Thoracic aorta (tissue), 2 donors: ENCODE measurements at regions not wholly inside any gene's neighbourhood (a gene's known extent, or its start where the extent isn't known, plus 50 kb on each side); places are given as distances from the start of the nearest gene placed in this dataset.

Source experiments
- ATAC-seq: fragments of 150-250 bp; one replicate; pipeline ENCODE4 v1.8.0; 2017; ENCODE audit warnings: low read depth; ENCODE audit not compliant: insufficient number of reproducible peaks, low FRiP score
- DNase-seq: peaks from one replicate; pipeline ENCODE4 v3.0.0-alpha.2; 2020; ENCODE audit warnings: low spot score
- H3K27ac ChIP-seq, 2 donors: fragments of 200-600 bp; sonication (generic); 1 replicate in 1 of 2; 2 replicates in 1 of 2; pipeline ENCODE4 v1.5.1; 2016; ENCODE audit warnings: mild to moderate bottlenecking in 2 of 2, moderate library complexity in 2 of 2
- H3K27me3 ChIP-seq: fragments of 200-600 bp; sonication (generic); replicated peaks from 2 replicates; pipeline ENCODE4 v1.6.0; 2016; ENCODE audit warnings: mild to moderate bottlenecking; ENCODE audit not compliant: insufficient read depth
- H3K36me3 ChIP-seq: fragments of 200-600 bp; sonication (generic); one replicate; pipeline ENCODE4 v1.5.1; 2016
- H3K4me1 ChIP-seq, 2 donors: fragments of 200-600 bp; sonication (generic); 1 replicate in 1 of 2; 2 replicates in 1 of 2; pipeline versions ENCODE4 v1.5.1 to v1.6.0; 2016; ENCODE audit warnings: low read depth in 2 of 2, mild to moderate bottlenecking in 1 of 2; ENCODE audit not compliant: control insufficient read depth in 1 of 2
- H3K4me3 ChIP-seq: fragments of 200-600 bp; sonication (generic); 2 replicates; pipeline ENCODE4 v1.5.1; 2016; ENCODE audit warnings: mild to moderate bottlenecking
- H3K9me3 ChIP-seq: fragments of 200-600 bp; sonication (generic); 2 replicates; pipeline ENCODE4 v1.5.1; 2016
- TF ChIP-seq, protein P1 (sequence below): fragments of 200-600 bp; sonication (generic); IDR thresholded peaks from one replicate; pipeline ENCODE4 v1.5.1; 2019; ENCODE audit warnings: antibody characterized with exemption

- ATAC-seq (no peak), DNase-seq (no peak)
- TF ChIP-seq, protein P1, sequence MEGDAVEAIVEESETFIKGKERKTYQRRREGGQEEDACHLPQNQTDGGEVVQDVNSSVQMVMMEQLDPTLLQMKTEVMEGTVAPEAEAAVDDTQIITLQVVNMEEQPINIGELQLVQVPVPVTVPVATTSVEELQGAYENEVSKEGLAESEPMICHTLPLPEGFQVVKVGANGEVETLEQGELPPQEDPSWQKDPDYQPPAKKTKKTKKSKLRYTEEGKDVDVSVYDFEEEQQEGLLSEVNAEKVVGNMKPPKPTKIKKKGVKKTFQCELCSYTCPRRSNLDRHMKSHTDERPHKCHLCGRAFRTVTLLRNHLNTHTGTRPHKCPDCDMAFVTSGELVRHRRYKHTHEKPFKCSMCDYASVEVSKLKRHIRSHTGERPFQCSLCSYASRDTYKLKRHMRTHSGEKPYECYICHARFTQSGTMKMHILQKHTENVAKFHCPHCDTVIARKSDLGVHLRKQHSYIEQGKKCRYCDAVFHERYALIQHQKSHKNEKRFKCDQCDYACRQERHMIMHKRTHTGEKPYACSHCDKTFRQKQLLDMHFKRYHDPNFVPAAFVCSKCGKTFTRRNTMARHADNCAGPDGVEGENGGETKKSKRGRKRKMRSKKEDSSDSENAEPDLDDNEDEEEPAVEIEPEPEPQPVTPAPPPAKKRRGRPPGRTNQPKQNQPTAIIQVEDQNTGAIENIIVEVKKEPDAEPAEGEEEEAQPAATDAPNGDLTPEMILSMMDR, result no peak
- H3K27ac ChIP-seq, result no peak overlapping the region
- no peak overlapping the region for H3K4me3 ChIP-seq
- no peaks in the 10 kb centered on the region for H3K27me3 ChIP-seq
- H3K4me1 ChIP-seq, result no peaks in the 10 kb centered on the region
- H3K36me3 ChIP-seq, result no peaks in the 10 kb centered on the region
- no peaks in the 10 kb centered on the region for H3K9me3 ChIP-seq
Observed at GRCh38 chrY:12643693-12644348, 57.2 kb upstream of the USP9Y start.

DNA sequence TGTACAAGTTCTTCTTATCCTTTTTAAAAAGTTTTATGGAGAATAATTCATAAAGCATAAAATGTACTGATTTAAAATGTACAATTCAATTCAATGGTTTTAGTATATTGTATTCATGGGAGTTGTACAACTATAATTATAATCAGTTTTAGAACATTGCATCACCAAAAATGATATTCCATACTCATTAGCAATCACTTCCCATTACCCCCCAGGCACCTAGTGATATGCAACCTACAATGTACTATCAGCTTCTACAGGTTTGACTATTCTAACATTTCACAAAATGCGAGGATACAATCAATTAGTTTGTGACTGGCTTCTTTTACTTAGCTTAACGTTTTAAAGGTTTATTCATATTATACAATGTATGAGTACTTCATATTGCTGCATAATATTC lies 49.9 kb upstream of the USP9Y start:
- ATAC-seq (no peak), DNase-seq (no peak)
- no peak overlapping the region for H3K4me3 ChIP-seq
- TF ChIP-seq, protein P1, result no peak
- no peaks in the 10 kb centered on the region for H3K4me1 ChIP-seq
- H3K36me3 ChIP-seq, result no peaks in the 10 kb centered on the region
- no peaks in the 10 kb centered on the region for H3K27me3 ChIP-seq
- peak overlapping the region in 1 of 2 donors; percentile 60 for H3K27ac ChIP-seq
- H3K9me3 ChIP-seq, result no peaks in the 10 kb centered on the region
